Activated CD8-positive, alpha-beta T cell treated with anti-CD3 and anti-CD28 coated beads for 36 hours (primary cell): ENCODE measurements at regions not wholly inside any gene's neighbourhood (a gene's known extent, or its start where the extent isn't known, plus 50 kb on each side); places are given as distances from the start of the nearest gene placed in this dataset.

ENCODE experiments used
- ATAC-seq: fragments of 200-7000 bp; cut with Tn5 transposase; one replicate; pipeline ENCODE4 v1.10.0; 2021; ENCODE audit warnings: mild to moderate bottlenecking, moderate library complexity
- CTCF ChIA-PET: fragments of 350-600 bp; sonication (Branson Sonifier 250); formaldehyde crosslinking; loops from one replicate; lab custom pipeline; 2021; ENCODE audit warnings: antibody characterized with exemption; lab: Charles Lee
- POLR2A ChIA-PET: fragments of 350-600 bp; sonication (Branson Sonifier 250); formaldehyde crosslinking; loops from one replicate; lab custom pipeline; 2021; ENCODE audit warnings: antibody characterized with exemption; lab: Charles Lee
- DNase-seq: peaks from one replicate; pipeline ENCODE4 v3.0.0-alpha.2; 2020
- H3K27ac Mint-ChIP-seq: one replicate; pipeline ENCODE4 v1.8.0; 2021; ENCODE audit warnings: mild to moderate bottlenecking, mixed read lengths
- H3K27me3 Mint-ChIP-seq: one replicate; pipeline ENCODE4 v1.8.0; 2021; ENCODE audit warnings: mixed read lengths
- H3K36me3 Mint-ChIP-seq: one replicate; pipeline ENCODE4 v1.8.0; 2021; ENCODE audit warnings: low read depth, mixed read lengths
- H3K4me1 Mint-ChIP-seq: one replicate; pipeline ENCODE4 v1.8.0; 2021; ENCODE audit warnings: low read depth, mixed read lengths
- H3K4me3 Mint-ChIP-seq: one replicate; pipeline ENCODE4 v1.8.0; 2021; ENCODE audit warnings: mild to moderate bottlenecking, moderate library complexity, mixed read lengths
- H3K9me3 Mint-ChIP-seq: one replicate; pipeline ENCODE4 v1.8.0; 2021; ENCODE audit warnings: mixed read lengths
- CTCF ChIP-seq: fragments of 200-600 bp; IDR thresholded peaks from one replicate; pipeline ENCODE4 v1.8.0; 2022; ENCODE audit warnings: antibody characterized with exemption, mild to moderate bottlenecking
- intact Hi-C: fragments of 100-400 bp; cut with micrococcal nuclease; formaldehyde crosslinking; loops from one replicate; pipeline ENCODE4 v1.10.0; 2022

DNA sequence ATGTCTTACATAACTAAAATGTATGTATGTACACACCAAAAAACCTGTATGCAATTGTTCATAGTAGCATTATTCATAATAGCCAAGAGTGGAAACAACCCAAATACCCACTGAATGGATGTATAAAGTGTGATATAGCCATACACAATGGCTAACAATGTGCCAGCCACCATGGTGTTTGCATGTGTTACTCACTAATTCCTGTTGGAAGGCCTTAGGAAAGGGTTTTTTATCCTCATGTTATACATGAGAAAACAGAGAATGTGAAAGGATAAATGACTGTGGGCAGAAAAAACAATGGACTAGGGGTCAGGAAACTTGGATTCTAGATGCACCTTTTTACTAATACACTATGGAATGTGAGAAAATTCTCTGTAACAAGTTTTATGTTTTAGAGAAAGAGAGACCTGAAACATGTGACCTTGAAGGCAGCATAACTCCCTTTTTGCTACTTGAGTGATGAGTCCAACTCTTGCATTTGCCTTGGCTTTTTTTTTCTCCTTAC lies 55.7 kb downstream of the TIGD2 start:
- H3K4me1 Mint-ChIP-seq, result no peaks in the 10 kb centered on the region

GRCh38 chr4:89171176-89171805 lies 60.0 kb downstream of the TIGD2 start:
- ChIA-PET CTCF (interaction anchor here (0.9 to 2.0 kb wide), 2 partner anchors 11 to 55 kb away, joined by 3 to 7 read pairs; no protein-coding TSS in a partner anchor), POLR2A (no interaction called here)
- H3K4me3 Mint-ChIP-seq, result no peak overlapping the region
- DNase-seq, result no peak
- no peak overlapping the region for H3K27ac Mint-ChIP-seq
- no peaks in the 10 kb centered on the region for H3K36me3 Mint-ChIP-seq
- no peaks in the 10 kb centered on the region for H3K4me1 Mint-ChIP-seq
- intact Hi-C loops, result no loop called here
- no peak for ATAC-seq
- peaks cover 2% of the 10 kb centered on the region for H3K27me3 Mint-ChIP-seq
- no peak for TF ChIP-seq CTCF
- H3K9me3 Mint-ChIP-seq, result no peaks in the 10 kb centered on the region

More for the DNA sequence above, 55.7 kb downstream of the TIGD2 start:
- H3K27ac Mint-ChIP-seq, result no peak overlapping the region
- ATAC-seq, result no peak
- intact Hi-C loops, result no loop called here
- no peaks in the 10 kb centered on the region for H3K9me3 Mint-ChIP-seq
- H3K36me3 Mint-ChIP-seq, result no peaks in the 10 kb centered on the region
- no peak overlapping the region for H3K4me3 Mint-ChIP-seq
- ChIA-PET CTCF (no interaction called here), POLR2A (no interaction called here)
- TF ChIP-seq CTCF, result no peak
- peaks cover 2% of the 10 kb centered on the region for H3K27me3 Mint-ChIP-seq
- DNase-seq, result no peak

- Mint-ChIP-seq H3K27ac (no peak overlapping the region), H3K36me3 (no peaks in the 10 kb centered on the region), H3K27me3 (peaks cover 2% of the 10 kb centered on the region), H3K9me3 (no peaks in the 10 kb centered on the region), H3K4me3 (no peak overlapping the region), H3K4me1 (no peaks in the 10 kb centered on the region)
- ChIA-PET POLR2A (no interaction called here), CTCF (no interaction called here)
- no peak for TF ChIP-seq CTCF
- ATAC-seq (no peak), DNase-seq (no peak)
- intact Hi-C loops, result no loop called here
Observed at GRCh38 chr4:89172865-89173264, 61.5 kb downstream of the TIGD2 start.

GRCh38 chr4:89173336-89174090 lies 62.2 kb downstream of the TIGD2 start:
- ChIA-PET CTCF (no interaction called here), POLR2A (no interaction called here)
- H3K36me3 Mint-ChIP-seq, result no peaks in the 10 kb centered on the region
- intact Hi-C loops, result no loop called here
- H3K27ac Mint-ChIP-seq, result no peak overlapping the region
- DNase-seq (no peak), ATAC-seq (no peak)
- H3K4me1 Mint-ChIP-seq, result no peaks in the 10 kb centered on the region
- no peaks in the 10 kb centered on the region for H3K9me3 Mint-ChIP-seq
- H3K4me3 Mint-ChIP-seq, result no peak overlapping the region
- TF ChIP-seq CTCF, result no peak
- peaks cover 2% of the 10 kb centered on the region for H3K27me3 Mint-ChIP-seq

DNA sequence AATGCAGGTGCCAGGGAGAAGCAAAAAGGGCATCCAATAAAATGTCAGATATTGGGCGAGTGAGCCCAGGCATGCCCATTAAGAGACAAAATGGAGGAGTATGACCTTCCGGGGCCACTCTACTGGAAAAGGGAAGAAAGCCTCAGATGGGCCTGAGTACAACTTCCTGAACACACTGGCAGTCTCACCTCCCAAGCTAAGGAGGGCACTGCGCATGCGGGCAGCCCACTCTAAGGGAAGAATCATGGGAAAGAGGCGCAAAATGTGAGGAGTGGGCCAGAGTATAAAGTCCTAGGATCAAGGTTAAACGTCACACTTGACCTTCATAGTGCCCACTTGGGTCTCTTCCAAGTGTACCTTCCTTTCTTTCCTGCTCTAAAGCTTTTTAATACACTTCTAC lies 63.5 kb downstream of the TIGD2 start:
- no peak overlapping the region for H3K27ac Mint-ChIP-seq
- ATAC-seq (no peak), DNase-seq (no peak)
- no peaks in the 10 kb centered on the region for H3K9me3 Mint-ChIP-seq
- ChIA-PET POLR2A (no interaction called here), CTCF (no interaction called here)
- peaks cover under 1% of the 10 kb centered on the region for H3K27me3 Mint-ChIP-seq
- no peak for TF ChIP-seq CTCF
- H3K36me3 Mint-ChIP-seq, result no peaks in the 10 kb centered on the region
- intact Hi-C loops, result no loop called here
- H3K4me1 Mint-ChIP-seq, result no peaks in the 10 kb centered on the region
- no peak overlapping the region for H3K4me3 Mint-ChIP-seq
